Lung microvascular endothelial cell (primary cell): ENCODE measurements at regions not wholly inside any gene's neighbourhood (a gene's known extent, or its start where the extent isn't known, plus 50 kb on each side); places are given as distances from the start of the nearest gene placed in this dataset.
"Not testable (repeated sequence)": the region's sequence is repeated elsewhere in the genome, so short reads cannot be mapped to it uniquely, and the experiment has no call there.

Experiments used
- DNase-seq, 2 donors: peaks; one replicate each; pipeline versions ENCODE4 v3.0.0 to v3.0.0-alpha.2; 2010; ENCODE audit warnings: low read depth in 2 of 2

- DNase-seq = no peak
Observed at GRCh38 chr7:10739401-10739800, 234.3 kb upstream of the PHF14 start.

- no peak for DNase-seq
Observed at GRCh38 chr7:10740805-10741204, 232.9 kb upstream of the PHF14 start.

- no peak for DNase-seq
Observed at GRCh38 chr7:10756981-10757380, 216.7 kb upstream of the PHF14 start.

GRCh38 chr7:10759120-10759519 lies 214.6 kb upstream of the PHF14 start:
- no peak for DNase-seq

DNA sequence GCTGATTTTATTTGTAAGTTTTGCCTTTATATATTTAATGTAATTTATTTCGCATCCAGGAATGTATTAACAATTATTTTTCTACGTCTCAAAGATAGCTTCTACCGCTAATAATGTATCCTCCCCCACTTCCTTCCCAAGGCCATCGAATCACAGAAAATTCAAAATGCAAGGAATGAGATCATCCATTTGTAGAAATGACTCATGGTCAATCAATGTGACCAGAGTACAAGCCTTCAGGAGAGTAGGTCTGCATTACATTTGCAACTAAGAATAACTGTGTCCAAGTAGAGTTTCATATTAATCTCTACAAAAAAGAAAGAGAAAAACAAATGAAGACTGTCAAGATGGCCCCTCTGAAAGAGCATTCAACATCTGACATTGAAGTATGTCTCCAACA lies 205.9 kb upstream of the PHF14 start:
- DNase-seq = no peak

DNA sequence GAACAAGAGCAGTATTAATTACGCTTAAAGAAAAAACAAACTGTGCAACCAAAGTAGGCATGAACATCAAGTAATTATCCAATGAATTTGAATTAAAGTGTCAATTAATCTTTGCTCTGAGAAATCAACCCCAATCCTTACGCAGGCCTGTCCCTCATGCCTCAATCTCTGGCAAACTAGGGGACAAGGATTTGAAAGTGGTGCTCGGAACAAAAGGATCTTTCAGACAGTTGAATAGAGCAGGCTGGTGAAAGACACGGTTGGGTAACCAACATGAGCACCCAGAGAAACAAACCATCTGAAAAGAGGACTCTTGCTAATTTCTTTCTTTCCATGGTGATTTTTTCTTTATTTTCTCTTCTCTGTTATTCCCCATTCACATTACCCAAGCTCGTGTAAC lies 203.5 kb upstream of the PHF14 start:
- no peak for DNase-seq

- no peak for DNase-seq
Observed at GRCh38 chr7:10773430-10773829, 200.2 kb upstream of the PHF14 start.

DNA sequence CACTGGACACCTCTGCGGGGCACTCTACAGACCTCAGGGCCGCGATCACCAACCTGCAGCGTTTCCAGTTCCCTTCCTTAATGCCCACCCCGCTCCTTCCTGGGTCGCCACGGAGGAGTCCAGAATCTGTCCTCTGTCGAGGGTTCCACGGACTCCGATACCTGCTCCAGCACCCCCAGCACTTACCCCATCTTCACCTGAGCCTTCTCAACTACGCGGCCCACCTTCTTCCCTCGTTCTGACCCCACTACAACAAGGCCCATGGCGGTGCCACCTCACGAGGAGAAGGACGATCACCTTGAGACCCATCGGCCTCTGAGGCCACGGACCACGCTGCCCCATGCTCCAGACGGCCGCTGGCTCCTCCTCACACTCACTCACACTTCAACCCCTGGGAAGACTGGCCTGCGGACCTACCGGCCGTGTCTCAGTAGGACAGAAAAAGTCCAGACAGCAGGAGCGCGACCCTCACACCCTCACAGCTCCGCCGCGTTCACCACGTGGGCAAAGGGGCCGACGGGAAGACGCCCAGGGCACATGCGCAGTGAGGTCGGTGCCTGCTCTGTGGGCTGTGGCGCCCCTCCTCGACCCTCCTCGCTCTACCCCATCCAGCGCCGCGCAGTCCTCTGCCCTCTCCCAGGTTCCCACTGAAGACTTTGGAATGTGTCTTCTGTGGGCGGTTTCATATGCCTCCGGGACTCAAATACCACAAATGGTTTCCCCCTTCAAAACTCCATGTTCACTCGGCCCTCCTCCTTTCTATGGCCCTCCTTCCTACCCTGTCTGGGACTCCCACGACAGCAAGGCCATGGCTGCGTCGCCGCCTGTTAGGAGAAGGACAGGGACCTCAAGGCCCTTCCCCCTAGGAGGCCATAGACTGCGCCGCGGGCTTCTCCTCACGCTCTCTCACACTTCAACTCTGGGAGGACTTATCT lies 193.9 kb upstream of the PHF14 start:
- DNase-seq = no peak

DNA sequence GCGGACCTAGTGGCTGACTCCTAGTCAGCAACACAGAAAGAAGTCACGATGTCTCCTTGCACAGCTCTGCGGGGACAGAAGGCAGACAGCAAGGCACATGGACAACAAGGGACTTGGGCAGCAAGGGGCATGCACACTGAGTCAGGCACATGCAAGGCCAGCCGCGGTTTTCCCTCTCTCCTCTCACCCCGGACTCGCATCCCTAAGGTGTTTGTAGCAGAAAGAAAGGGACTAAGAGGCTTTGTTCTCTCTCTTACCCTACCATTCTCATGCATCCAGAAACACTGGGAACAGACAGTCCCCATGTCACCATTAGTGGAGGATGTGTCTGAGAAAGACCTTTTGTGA lies 193.3 kb upstream of the PHF14 start:
- DNase-seq = no peak

- not testable (repeated sequence) for DNase-seq
Observed at GRCh38 chr7:10786976-10787375, 186.7 kb upstream of the PHF14 start.

- DNase-seq = no peak
Observed at GRCh38 chr7:10789170-10789569, 184.5 kb upstream of the PHF14 start.

- DNase-seq = no peak
Observed at GRCh38 chr7:10790910-10791309, 182.8 kb upstream of the PHF14 start.

DNA sequence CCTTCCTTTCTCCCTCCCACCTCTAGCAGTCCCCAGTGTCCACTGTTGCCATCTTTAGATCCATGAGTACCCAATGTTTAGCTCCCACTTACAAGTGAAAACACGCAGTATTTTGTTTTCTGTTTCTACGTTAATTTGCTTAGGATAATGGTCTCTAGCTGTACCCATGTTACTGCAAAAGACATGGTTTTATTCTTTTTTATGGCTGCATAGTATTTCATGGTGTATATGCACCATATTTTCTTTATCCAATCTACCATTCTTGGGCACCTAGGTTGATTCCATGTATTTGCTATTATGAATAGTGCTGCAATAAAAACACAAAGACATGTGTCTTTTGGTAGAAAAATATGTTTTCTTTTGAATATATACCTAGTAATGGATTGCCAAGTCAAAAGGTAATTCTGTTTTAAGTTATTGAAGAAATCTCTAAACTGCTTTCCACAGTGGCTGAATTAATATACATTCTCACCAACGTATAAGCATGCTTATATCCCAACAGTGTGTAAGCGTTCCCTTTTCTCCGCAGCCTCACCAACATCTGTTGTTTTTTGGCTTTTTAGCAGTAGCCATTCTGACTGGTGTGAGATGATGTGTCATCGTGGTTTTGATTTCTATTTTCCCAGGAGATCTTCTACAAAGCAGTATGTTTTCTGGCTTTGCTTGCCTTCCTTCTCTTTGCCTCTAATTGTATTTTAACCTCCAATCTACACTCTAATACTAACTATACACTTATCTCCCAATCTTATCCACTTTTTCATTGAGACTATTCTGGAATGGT lies 179.5 kb upstream of the PHF14 start:
- no peak for DNase-seq

DNA sequence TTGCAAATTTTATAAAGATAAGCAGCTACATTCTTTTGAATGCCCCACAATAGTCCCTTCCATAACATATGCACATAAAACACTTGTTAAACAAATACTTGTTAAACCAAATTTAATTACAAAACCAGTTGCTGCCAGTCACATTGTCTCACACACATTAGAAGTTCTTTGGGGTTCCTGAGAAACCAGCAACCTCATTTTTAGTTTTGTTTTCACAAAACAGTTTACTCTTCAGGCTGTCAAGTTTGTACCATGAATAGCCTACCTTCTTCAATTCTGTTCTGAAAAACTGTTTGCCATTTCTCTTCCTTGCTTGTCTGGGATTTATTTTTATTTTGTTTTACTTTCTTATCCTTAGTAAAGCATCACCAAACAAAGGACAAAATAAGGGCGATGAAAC lies 176.5 kb upstream of the PHF14 start:
- no peak for DNase-seq

GRCh38 chr7:10798044-10798443 lies 175.6 kb upstream of the PHF14 start:
- no peak for DNase-seq

- DNase-seq = no peak
Observed at GRCh38 chr7:10799475-10799874, 174.2 kb upstream of the PHF14 start.

DNA sequence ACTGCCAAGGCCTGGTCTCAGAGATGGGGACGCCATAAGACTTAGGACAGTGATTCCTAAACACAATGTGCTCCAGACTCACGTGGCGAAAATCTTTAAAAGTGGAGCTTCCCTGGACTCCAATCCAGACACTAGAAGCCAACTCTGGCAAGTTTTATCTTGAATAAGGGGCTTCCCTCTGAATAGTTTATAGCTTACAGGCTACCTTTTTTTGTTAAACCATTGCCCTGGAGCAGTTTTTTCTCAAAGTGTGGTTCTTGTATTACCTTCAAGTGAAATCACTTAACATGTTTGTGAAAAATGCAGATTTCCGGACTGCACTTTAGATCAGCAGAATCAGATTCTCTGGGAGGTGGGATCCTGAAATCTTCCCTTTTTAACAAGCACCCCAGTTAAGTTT lies 171.7 kb upstream of the PHF14 start:
- DNase-seq = no peak

DNA sequence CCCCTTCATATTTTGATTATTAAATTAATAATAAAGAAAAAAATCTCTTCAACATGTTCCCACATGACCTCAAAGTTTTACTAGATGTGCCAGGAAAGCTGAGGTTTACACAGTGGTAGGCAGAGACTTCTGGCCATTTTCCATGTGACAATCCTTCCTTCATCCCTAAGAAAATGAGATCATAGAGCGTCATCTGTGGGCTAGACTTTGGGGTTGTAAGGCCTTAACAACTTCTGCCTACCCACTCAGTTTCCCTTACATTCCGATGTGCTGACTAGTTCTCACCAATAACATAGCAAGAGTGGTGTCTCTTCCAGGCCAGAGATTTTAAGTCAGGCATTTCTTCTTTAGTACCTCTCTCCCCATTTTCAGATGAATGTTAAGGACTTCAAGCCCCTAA lies 171.1 kb upstream of the PHF14 start:
- DNase-seq = peak in 1 of 2 donors; percentile 6

- no peak for DNase-seq
Observed at GRCh38 chr7:10803720-10804119, 170.0 kb upstream of the PHF14 start.

DNA sequence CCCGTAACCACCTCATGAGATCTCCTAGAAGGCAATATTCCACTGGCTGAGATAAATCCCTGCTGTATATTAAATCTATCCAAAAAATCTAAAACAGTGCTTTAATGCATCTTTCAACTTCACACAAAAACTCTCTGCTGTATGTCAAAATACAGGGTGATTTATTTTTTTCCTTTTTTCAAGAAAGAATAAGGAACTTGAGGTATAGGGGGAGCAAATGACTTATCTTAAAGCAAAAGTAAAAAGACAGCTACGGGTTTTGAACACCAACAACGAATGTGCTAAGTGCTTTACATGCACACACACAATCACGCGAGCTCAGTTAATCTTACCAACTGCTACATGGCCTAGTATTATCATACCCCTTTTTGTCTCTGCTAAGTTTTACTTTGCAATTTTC lies 168.9 kb upstream of the PHF14 start:
- DNase-seq = no peak

DNA sequence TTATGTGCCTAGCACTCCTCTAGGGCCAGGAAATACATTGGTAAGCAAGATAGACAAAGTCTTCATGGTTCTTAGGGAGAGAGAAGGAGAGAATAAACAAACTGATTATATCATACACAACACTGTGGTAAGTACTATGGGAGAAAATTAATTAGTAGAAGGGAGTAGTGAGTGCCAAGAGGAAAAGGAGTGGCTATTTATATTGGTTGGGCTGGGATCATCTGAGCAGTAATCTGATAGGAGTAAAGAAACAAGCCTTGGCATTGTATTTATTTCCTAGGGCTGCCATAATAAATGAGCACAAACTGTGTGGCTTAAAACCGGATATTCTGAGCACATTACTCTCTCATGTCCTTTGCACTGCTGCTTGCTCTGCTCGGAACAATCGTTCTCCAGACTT lies 158.1 kb upstream of the PHF14 start:
- DNase-seq = no peak

GRCh38 chr7:10821156-10821555 lies 152.5 kb upstream of the PHF14 start:
- no peak for DNase-seq

DNA sequence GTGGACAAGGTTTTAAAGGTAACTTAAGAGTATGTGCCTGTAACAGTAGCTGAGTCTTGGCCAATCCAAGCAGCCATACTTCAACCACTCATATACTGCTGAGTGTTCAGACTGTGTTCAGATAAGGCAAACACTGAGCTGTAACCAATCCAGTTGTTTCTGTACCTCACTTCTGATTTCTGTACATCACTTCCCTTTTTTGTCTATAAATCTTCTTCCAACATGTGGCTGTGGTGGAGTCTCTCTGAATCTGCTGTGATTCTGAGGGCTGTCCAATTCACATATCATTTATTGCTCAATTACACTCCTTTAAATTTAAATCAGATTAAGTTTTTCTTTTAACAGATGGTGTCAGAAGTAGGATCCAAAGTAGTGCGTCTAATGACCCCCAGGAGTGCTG lies 149.5 kb upstream of the PHF14 start:
- no peak for DNase-seq
